WTC11 (cell line): ENCODE measurements at regions not wholly inside any gene's neighbourhood (a gene's known extent, or its start where the extent isn't known, plus 50 kb on each side); places are given as distances from the start of the nearest gene placed in this dataset.
"Not testable (repeated sequence)": the region's sequence is repeated elsewhere in the genome, so short reads cannot be mapped to it uniquely, and the experiment has no call there.

Source experiments
- ATAC-seq: fragments of 200-7000 bp; cut with Tn5 transposase; 2 replicates; pipeline ENCODE4 v1.10.0; 2021; ENCODE audit warnings: mild to moderate bottlenecking, moderate library complexity
- CTCF ChIA-PET: fragments of 300-600 bp; sonication (Branson Sonifier 250); formaldehyde crosslinking; loops from one replicate; lab custom pipeline; 2021; ENCODE audit warnings: antibody characterized with exemption; lab: Charles Lee
- POLR2A ChIA-PET: fragments of 350-600 bp; sonication (Branson Sonifier 250); formaldehyde crosslinking; loops from one replicate; lab custom pipeline; 2021; ENCODE audit warnings: antibody characterized with exemption; lab: Charles Lee
- DNase-seq: peaks from one replicate; pipeline ENCODE4 v3.0.0; 2021; ENCODE audit warnings: low spot score
- H3K27ac Mint-ChIP-seq: 2 replicates; pipeline ENCODE4 v1.8.0; 2021; ENCODE audit warnings: mixed read lengths
- H3K27me3 Mint-ChIP-seq: 2 replicates; pipeline ENCODE4 v1.8.0; 2021; ENCODE audit warnings: low read depth, mild to moderate bottlenecking, moderate library complexity, mixed read lengths
- H3K36me3 Mint-ChIP-seq: 2 replicates; pipeline ENCODE4 v1.8.0; 2021; ENCODE audit warnings: mixed read lengths
- H3K4me1 Mint-ChIP-seq: 2 replicates; pipeline ENCODE4 v1.8.0; 2022; ENCODE audit warnings: mixed read lengths
- H3K4me3 Mint-ChIP-seq: 2 replicates; pipeline ENCODE4 v1.8.0; 2021; ENCODE audit warnings: mild to moderate bottlenecking, moderate library complexity, mixed read lengths
- H3K9me3 Mint-ChIP-seq: 2 replicates; pipeline ENCODE4 v1.8.0; 2021; ENCODE audit warnings: mixed read lengths
- ARID4B ChIP-seq: sonication (generic); formaldehyde crosslinking; IDR thresholded peaks from 2 replicates; pipeline ENCODE4 v1.8.0; 2023; ENCODE audit warnings: missing genetic modification reagents, mild to moderate bottlenecking, borderline replicate concordance
- ATF6 ChIP-seq: sonication (generic); formaldehyde crosslinking; IDR thresholded peaks from 2 replicates; pipeline ENCODE4 v1.8.1; 2023; ENCODE audit warnings: mild to moderate bottlenecking, missing genetic modification reagents
- E2F5 ChIP-seq: sonication (generic); formaldehyde crosslinking; IDR thresholded peaks from 2 replicates; pipeline ENCODE4 v1.8.1; 2022; ENCODE audit warnings: mild to moderate bottlenecking, moderate library complexity, missing genetic modification reagents
- EMX1 ChIP-seq: fragments of 250-450 bp; sonication (Bioruptor Pico); IDR thresholded peaks from 2 replicates; pipeline ENCODE4 v1.8.0; 2021; ENCODE audit warnings: mild to moderate bottlenecking
- ESRRA ChIP-seq: sonication (generic); formaldehyde crosslinking; IDR thresholded peaks from 2 replicates; pipeline ENCODE4 v1.8.1; 2022; ENCODE audit warnings: mild to moderate bottlenecking, missing genetic modification reagents, borderline replicate concordance
- FOXP1 ChIP-seq: sonication (generic); formaldehyde crosslinking; IDR thresholded peaks from 2 replicates; pipeline ENCODE4 v1.8.0; 2022; ENCODE audit warnings: missing genetic modification reagents, mild to moderate bottlenecking, moderate library complexity, borderline replicate concordance
- GABPB1 ChIP-seq: sonication (generic); formaldehyde crosslinking; IDR thresholded peaks from 2 replicates; pipeline ENCODE4 v1.8.1; 2023; ENCODE audit warnings: mild to moderate bottlenecking, missing genetic modification reagents
- NR2C2 ChIP-seq: sonication (generic); formaldehyde crosslinking; IDR thresholded peaks from 2 replicates; pipeline ENCODE4 v1.8.0; 2022; ENCODE audit warnings: mild to moderate bottlenecking, missing genetic modification reagents
- PREB ChIP-seq: sonication (generic); formaldehyde crosslinking; IDR thresholded peaks from 2 replicates; pipeline ENCODE4 v1.8.1; 2022; ENCODE audit warnings: mild to moderate bottlenecking, missing genetic modification reagents, moderate library complexity, borderline replicate concordance
- ZNF232 ChIP-seq: sonication (generic); formaldehyde crosslinking; IDR thresholded peaks from 2 replicates; pipeline ENCODE4 v1.8.0; 2022; ENCODE audit warnings: mild to moderate bottlenecking, missing genetic modification reagents
- ZNF263 ChIP-seq: sonication (generic); formaldehyde crosslinking; IDR thresholded peaks from 2 replicates; pipeline ENCODE4 v1.8.1; 2022; ENCODE audit warnings: low read depth, mild to moderate bottlenecking, moderate library complexity, missing genetic modification reagents
- ZNF425 ChIP-seq: fragments of 250-450 bp; sonication (Bioruptor Pico); conservative IDR thresholded peaks from 2 replicates; pipeline ENCODE4 v1.9.0; 2021; ENCODE audit warnings: mild to moderate bottlenecking
- ZNF512 ChIP-seq: sonication (generic); formaldehyde crosslinking; IDR thresholded peaks from 2 replicates; pipeline ENCODE4 v1.8.1; 2022; ENCODE audit warnings: missing genetic modification reagents, borderline replicate concordance

GRCh38 chr3:192063570-192063969 lies 602.6 kb downstream of the PYDC2 start (continued):
- no peak for TF ChIP-seq ARID4B (CRISPR knock-in tag)

- POLR2A ChIA-PET: no interaction called here
- no peaks in the 10 kb centered on the region for H3K36me3 Mint-ChIP-seq
- no peak overlapping the region for H3K4me3 Mint-ChIP-seq
- H3K4me1 Mint-ChIP-seq: peaks cover 28% of the 10 kb centered on the region
- CTCF ChIA-PET: no interaction called here
- H3K27ac Mint-ChIP-seq: no peak overlapping the region
- H3K9me3 Mint-ChIP-seq: no peaks in the 10 kb centered on the region
- H3K27me3 Mint-ChIP-seq: no peaks in the 10 kb centered on the region
- ATAC-seq (no peak), DNase-seq (no peak)
- no peak for TF ChIP-seq GABPB1 (CRISPR knock-in tag)
- no peak for TF ChIP-seq PREB (CRISPR knock-in tag)
- TF ChIP-seq ESRRA (CRISPR knock-in tag): no peak
- no peak for TF ChIP-seq ZNF263
- no peak for TF ChIP-seq ZNF232 (CRISPR knock-in tag)
- no peak for TF ChIP-seq E2F5 (CRISPR knock-in tag)
- TF ChIP-seq ZNF425 (CRISPR knock-in tag): no peak
- no peak for TF ChIP-seq EMX1 (CRISPR knock-in tag)
- no peak for TF ChIP-seq ZNF512 (CRISPR knock-in tag)
- TF ChIP-seq NR2C2 (CRISPR knock-in tag): no peak
- TF ChIP-seq ATF6 (CRISPR knock-in tag): no peak
- TF ChIP-seq FOXP1 (CRISPR knock-in tag): no peak
These were observed 604.0 kb downstream of the PYDC2 start for GRCh38 chr3:192064959-192065358.

DNA sequence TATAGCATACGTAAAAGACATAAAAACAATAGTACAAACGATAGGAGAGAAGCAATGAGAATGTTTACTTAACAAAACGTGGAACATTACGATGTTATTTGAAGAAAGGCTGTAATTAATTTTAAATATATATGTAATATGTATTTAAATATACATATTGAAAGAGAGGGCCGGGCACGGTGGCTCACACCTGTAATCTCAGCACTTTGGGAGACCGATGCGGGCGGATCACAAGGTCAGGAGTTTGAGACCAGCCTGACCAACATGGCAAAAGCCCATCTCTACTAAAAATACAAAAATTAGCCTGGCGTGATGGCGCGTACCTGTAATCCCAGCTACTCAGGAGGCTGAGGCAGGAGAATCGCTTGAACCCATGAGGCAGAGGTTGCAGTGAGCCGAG lies 605.3 kb downstream of the PYDC2 start:
- not testable (repeated sequence) for DNase-seq
- peaks cover 26% of the 10 kb centered on the region for H3K4me1 Mint-ChIP-seq

More for the DNA sequence above, 605.3 kb downstream of the PYDC2 start:
- POLR2A ChIA-PET, H3K36me3 Mint-ChIP-seq, H3K4me3 Mint-ChIP-seq, CTCF ChIA-PET, H3K27me3 Mint-ChIP-seq, H3K27ac Mint-ChIP-seq, H3K9me3 Mint-ChIP-seq, ATAC-seq: not testable (repeated sequence)
